Amniotic stem cell (primary cell): ENCODE measurements at regions not wholly inside any gene's neighbourhood (a gene's known extent, or its start where the extent isn't known, plus 50 kb on each side); places are given as distances from the start of the nearest gene placed in this dataset.

Source experiments
- DNase-seq: peaks from one replicate; lab custom pipeline; 2025; lab: John Stamatoyannopoulos, UW

DNA sequence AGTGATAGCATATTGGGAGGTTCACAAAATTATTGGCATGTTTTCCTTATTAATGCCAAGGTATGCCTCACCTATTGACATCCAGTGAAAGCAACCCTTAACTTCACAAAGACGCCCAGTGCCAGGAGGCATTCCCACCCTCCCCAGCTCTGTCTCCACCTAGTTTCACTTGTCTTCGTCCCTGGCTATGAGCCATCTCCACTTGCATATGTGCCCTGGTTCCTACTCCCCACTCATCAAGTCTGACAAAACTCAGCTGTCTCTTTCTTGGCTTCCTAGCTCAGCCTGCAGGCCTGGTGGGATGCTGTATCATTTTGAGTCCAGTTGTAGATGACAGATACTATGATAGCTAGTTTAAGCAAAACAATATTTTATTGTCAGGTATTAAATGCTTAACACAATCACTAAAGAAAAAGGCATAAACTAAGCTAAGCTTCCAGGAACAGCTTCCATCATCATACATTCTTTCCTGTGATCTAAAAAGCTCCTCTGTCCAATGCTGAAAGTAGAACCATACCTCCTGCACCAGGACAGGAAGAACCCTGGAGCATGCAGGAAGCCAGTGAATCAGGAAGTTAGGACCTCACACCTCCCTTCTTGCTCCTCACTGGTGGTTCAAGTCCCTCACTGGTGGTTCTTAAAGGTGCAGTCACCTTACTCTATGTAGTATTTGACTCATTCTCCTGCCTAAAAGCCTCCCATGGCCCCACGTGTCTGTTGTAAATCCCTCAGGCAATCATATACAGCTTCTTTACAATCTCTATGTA is 410.3 kb upstream of the RASGEF1B start:
- no peak for DNase-seq

DNA sequence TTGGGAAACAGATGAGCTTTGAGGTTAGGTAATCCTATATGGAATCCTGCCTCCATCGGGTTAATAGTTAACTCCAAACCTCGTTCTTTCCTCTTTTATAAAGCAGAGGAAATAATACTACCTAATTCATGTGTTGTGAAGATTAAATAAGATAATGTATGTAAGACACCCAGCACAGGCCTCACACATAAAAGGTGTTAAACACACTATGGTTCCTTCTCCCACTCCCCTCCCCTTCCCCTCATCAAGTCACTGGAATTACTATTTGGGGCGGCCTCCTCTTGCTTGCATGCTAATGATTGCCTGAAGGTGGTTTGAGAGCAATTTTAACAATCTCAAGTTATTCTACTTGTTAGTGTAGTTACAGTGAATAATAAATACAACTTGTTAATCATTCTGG is 404.4 kb upstream of the RASGEF1B start:
- no peak for DNase-seq

DNA sequence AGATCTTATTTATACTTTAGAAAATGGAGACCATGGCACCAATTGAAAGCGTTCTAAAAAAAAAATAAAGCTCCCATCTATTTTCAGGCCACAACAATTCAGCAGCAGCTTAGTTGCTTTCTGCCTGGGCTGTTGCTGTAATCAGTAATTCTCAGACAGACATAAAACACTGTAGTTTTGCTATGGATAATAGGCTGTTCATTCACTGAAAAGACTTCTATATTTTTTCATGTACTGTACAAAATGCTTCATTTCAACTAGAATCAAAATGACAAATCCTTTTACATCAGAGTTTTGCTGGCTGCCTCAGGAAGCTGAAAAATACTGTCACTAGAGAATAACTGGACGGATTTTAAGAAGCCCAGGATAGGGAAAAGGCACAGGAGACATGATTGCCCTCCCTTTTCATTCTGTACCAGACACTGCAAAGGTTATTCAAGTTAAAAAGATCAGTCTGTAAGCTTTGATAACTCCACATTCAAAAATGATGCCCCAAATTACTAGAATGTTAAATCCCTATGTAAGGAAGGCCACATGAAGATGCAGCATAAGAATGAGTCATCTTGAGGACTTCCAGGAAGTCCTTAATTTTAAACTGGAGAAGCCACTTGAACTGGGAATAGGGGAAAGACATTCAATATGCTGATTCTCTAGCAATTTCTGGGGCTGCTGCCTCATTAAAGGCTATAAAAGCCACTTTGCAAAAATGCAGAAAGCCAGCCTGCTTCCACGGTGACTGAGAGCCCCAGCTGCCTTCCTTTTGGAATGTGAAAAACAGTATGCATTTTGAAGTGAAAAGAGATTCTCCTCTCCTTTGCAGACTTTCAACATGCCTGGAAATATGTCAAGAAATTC is 403.2 kb upstream of the RASGEF1B start:
- DNase-seq, result no peak

DNA sequence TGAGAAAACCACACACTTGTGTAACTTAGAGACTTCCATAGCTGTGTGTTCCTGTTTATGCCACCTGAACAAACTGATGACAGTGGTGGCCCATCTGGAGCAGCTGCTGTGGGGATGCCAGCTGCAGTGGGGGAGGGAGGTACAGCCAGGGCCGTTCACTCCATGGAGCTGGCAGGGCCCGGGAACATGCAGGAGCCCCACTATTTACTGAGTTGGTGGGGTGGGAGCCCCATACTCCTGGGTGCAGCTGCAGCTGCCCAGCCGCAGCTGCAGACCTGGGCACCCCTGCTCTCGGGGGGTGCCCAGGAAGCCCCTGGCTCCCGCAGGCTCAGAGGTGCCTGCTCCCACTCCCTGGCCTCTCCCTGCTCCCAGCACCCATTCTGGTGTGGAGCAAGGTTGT is 398.6 kb upstream of the RASGEF1B start:
- DNase-seq, result no peak

DNA sequence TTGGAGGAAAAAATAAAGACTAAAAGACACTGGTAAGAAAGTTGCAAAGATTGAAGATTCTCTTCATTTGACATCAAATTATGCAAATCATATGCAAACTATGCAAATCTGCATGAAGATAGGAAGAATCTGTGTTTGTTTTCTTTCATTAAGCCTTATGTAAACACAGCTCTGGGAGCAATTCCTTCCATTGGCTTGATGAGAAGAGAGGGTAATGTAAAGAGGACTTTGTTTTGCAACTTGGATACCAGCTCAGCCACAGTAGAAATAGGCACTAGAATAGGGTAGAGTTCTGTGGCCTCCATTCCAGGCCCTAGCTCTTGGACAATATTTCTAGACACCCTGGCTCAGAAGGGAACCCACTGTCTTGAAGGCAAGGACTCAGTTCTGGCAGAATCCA is 388.4 kb upstream of the RASGEF1B start:
- no peak for DNase-seq

DNA sequence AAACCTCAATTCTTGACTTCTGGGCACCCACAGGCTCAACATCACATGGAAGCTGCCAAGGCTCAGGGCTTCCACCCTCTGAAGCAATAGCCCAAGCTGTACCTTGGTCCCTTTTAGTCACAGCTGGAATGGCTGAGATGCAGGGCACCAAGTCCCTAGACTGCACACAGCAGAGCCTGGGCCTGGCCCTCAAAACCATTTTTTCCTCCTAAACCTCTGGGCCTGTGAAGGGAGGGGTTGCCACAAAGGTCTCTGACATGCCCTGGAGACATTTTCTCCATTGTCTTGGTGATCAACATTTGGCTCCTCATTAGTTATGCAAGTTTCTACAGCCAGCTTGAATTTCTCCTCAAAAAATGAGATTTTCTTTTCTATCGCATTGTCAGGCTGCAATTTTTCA is 382.7 kb upstream of the RASGEF1B start:
- no peak for DNase-seq

DNA sequence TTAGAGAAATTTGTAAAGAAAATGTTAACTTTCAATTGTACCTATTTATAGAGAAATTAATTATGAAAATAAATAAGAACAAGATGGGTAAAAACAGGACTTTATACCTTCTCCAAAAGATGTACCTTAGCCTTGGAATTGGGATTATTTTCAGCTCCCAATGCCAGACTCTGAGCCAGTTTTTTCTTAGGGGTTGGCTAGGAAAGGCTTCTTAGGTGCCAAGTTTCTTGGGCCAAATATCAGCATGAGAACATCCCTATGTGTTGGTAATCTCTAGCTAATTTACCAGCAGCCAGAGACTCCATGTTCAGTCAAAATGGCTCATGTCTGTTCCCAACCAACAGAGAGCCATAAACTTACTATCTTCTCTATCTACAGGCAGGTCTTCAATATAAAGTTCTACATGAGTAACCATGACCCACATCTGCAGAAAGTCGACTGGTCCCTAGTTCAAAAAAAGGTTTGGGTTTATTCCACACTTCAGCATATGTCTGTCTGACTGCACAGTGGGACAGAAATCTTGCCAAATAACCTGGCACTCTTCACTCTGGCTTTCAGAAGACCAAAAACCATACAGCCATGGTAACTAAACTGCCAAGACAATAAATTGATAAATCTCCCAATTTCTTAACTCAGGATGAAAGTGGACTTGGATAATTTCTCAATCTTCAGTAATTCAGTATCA is 380.5 kb upstream of the RASGEF1B start:
- no peak for DNase-seq

DNA sequence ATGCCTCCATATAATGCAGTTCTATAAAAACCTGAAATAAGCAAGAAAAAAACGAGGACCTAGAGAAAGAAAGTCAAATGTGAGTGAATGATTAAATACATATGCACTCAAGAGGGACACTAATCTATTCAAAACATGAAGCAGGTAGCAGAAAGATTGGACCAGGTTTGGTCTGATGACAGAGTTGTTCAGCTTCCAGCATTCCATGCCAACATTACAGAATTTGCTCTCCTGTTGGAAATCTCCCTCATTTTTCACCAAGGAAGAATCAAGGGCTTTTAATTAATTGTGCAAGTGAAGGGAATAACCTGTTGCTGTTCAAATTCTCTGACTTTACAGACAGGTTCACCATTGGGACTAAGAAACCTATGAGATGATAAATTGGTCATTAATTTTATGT is 379.0 kb upstream of the RASGEF1B start:
- DNase-seq, result no peak

DNA sequence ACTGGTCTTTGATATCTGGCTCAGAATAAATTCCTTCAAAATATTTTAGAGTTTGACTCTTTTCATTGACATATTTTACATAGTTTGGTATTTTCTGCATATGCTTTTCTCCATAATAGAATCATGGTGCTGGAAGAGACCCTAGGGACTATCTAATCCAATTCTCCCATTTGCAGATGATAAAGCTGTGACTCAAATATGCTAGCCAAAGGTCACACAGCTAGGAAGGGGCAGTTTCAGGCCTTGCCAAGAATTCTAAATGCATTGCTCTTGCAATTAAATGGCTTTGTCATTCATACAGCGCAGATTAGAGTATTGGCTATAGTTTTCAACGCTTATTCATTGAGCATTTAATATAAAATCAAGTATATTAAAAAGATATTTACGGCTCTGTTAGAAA is 374.1 kb upstream of the RASGEF1B start:
- no peak for DNase-seq

DNA sequence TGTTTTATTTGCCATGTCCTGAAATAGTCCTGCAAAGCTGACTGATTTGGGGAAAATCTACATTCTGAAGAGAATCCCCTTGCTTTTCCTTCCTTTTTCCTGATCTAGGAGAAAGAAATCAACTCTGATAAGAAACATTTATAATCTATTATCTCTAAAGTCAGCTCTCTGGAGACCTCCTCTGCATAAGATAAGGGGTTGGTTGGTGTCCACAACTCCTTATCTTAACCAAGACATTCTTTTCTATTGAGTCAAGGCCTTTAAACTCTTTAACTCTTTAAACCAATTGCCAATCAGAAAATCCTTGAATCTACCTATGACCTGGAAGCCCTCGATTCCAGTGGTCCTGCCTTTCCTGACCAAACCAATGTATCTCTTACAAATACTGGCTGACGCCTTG is 373.6 kb upstream of the RASGEF1B start:
- DNase-seq, result no peak

DNA sequence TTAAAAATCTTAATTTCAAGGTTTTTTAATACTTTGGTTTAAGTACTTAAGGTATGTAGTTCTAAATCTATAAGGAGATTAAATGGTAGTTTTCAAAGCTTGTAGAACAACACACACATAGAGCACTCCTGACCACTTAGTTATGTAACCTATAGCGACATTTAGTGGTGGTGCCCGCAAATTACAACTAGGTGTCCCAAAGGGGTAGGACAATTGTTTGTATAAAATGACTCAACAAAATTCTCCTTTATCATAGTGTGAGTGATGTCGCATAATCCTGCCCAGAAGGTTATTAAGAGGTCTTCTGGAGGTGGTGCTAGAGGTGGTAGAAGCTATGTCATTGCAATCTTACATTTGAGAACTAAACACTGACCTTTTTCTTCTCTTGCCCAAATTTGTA is 373.0 kb upstream of the RASGEF1B start:
- DNase-seq, result peak; percentile 26

DNA sequence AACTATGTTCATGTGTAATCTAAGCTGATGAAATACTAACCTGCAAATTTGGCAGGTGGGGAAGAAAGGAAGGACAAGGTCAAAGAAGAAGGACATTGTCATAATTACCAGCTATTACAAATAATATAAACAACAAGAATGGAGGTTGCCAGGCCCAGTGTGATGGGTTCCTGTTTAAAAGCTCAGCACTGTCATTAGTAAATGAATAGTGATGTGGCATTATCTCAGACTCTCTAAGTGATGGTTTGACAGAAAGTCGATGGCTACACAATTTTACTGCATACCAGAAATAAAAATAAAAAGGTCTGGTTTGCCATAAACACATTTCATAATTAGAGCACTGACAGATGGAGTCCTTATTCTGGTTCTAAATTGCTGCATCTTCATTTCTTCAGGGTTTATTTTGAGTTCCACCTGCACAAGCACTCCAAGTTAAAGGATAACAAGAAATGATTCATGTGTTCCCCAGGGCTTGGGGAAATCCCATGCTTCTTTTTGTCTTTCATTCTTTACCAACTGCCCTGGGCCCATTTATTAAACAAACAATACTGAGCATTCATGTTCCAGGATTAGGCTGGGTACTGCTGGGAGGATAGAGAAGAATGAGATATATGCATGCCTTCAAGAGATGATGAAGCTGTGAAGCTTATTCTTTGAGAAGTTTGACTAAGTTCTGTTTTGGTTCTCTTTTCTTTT is 367.8 kb upstream of the RASGEF1B start:
- no peak for DNase-seq

DNA sequence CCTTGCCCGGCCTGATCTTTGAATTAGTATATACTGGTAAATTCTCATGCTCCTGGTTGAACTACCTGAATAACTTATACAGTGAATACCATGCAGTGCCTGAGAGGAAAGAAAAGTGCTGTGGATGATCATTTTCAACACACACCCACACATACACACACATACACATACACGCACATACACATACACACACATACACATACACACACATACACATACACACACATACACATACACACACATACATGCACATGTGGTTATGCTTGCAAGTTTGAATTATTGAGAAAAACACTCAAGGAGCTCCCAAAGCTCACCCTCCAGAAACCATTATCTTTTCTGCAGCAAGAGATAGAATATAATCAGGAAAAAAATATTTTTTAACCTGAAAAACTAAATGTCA is 366.9 kb upstream of the RASGEF1B start:
- no peak for DNase-seq

DNA sequence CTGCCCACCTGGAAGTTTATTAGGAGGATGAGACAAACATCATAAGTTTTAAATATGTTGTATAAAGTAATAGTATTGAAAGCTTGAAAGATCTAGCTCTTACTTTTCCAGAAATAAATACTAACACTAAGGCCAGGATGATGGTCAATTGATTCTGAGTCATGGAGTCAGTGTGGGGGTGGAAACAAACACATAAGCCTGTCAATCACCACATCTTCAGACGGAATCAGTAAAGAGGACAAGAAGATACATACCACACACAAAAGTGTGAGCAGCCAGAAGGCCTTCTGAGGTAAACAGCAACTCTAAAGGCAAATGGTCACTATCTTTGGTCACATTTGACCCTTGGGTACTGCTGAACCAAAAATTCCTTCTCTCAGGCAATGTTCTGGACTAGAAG is 365.0 kb upstream of the RASGEF1B start:
- no peak for DNase-seq

DNA sequence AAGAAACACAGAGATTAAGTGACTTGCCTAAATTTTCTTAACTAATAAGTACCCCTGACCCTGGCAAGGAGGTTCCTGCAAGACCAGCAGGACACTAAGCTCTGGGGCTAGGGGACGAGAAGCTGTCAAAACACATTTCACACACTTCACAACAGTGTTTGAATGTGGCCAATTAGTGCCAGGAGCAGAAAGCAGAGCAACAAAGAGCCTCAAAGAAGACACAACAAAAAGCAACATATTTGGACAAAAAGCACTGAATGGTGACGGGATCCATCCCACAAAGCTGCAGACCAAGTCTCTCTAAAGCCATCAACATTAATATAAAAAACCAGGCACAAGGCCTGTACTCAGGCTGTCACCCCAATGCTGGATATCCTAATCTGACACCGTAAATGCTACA is 361.9 kb upstream of the RASGEF1B start:
- no peak for DNase-seq

DNA sequence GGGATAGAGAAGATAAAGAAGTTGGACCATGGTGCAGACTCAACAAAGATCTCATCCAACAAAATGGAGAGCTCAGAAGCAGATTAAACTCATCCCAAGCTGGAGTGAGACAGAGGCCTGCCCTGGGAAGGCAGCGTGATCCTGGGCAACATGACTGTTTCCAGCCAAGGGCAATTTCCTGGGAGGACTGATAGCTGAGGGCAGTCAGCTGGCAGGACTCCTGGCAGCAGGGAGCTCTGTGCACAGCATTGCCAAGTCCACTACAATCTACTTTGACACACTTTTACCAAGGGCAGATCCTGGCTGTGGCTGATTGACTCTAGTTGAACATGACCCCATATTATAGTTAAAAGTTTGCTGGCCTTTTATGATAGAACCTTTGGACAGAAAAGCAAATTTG is 357.3 kb upstream of the RASGEF1B start:
- no peak for DNase-seq

DNA sequence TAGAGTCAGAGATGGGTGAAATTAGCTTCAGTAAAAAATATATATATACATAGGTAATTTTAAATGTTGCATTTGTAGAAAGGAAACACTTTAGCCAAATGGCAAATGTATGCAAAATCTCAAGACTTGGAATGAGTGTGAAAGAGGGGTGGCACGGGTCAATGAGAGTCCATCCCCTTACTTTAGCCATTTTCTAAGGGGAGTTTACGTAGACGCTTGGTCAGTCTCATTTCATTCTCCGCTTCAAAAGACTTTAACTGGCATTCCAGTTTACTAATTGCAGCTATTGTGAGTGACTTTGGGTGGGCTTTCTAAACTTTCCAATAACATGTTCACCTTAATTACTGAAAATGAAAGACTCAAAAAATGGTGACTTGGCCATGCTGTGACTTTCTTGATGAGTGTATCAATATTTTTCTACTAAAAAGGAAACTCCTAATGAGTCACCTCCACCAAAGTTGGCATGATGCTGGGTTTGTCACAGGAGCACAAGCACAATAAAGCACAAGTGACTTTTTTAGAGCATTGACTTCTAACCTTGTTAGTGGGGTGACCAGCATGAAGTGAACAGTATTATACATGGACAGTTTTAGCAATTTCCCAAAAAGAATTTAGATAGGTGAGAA is 356.0 kb upstream of the RASGEF1B start:
- DNase-seq, result no peak

DNA sequence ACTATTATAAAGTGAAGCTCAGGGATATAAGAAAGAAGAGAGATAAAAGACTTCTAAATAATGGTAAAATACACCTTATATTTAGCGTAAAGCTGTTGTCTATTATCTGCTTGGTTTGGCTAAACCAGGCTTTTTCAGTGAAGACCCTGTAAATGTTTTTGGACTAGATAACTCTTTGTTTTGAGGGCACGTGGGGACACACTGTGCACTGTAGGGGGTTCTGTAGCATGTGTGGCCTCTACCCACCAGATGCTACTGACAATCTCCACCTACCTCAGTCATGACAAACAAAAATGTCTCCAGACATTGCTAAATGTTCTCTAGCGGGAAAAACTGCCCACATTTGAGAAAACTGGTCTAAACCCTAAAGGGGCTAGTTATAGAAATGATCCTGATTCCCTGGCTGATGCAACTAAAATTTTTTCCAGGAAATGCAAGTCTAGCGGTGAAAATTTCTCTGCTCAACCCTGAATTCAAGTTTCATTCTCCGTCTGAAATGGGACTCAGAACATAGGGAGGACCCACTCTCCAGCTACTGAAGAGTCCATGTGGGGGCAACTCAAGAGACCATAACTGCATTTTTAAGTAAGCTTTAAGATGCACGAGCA is 355.2 kb upstream of the RASGEF1B start:
- no peak for DNase-seq

DNA sequence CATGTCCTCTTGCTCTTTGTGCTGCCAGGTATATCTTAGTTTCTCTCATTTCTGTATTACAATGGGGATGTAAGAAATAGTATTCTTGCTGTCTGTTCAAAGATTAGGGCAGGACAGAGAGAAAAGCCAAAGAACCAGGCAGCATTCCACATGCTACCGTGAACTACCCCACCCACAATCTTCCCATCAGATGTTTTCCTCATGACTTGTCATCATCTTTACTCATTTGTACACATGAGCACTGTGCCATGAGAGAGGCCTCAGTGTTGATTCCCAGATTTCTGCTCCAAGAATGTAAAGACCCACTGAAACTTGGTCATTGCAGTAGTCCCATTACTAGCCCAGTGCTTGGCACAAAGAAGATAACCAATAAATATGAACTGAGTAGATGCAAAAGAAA is 354.6 kb upstream of the RASGEF1B start:
- no peak for DNase-seq

DNA sequence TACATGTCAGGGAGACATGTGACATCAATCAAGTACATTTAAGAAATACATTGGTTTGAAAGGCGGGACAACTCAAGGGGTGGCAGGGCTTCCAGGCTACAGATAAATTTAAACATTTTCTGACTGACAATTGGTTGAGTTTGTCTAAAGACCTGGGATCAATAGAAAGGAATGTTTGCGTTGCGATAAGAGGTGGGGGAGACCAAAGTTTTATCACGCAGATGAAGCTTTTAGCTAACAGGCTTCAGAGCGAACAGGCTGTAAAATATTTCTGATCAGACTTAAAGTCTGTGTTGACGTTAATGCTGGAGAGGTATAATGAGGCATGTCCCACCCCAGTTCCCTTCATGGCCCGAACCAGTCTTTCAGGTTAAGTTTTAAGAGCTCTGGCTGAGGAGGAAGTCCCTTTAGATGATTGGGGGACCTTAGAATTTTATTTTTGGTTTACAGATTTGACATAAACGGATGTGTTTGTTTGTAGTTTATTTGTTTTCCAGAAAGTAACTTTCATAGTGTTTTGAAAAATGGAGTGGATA is 346.7 kb upstream of the RASGEF1B start:
- DNase-seq, result no peak
